SK-N-MC (cell line): ENCODE measurements at regions not wholly inside any gene's neighbourhood (a gene's known extent, or its start where the extent isn't known, plus 50 kb on each side); places are given as distances from the start of the nearest gene placed in this dataset.

Source experiments
- EZH2 ChIP-seq: fragments of 200-600 bp; sonication (generic); IDR thresholded peaks from one replicate; pipeline ENCODE4 v1.6.1; 2017; ENCODE audit warnings: antibody characterized with exemption
- POLR2AphosphoS5 ChIP-seq: IDR thresholded peaks from 2 replicates; pipeline ENCODE4 v1.6.1; 2012; ENCODE audit warnings: mild to moderate bottlenecking, low read depth, low read length, borderline replicate concordance

- TF ChIP-seq EZH2: no peak
- TF ChIP-seq POLR2AphosphoS5: no peak
These were observed 448.3 kb upstream of the SPANXN1 start for GRCh38 chrX:144798972-144799371.
